COLO668 (cell line): ENCODE measurements at regions not wholly inside any gene's neighbourhood (a gene's known extent, or its start where the extent isn't known, plus 50 kb on each side); places are given as distances from the start of the nearest gene placed in this dataset.

Experiments used
- DNase-seq: peaks from one replicate; lab custom pipeline; 2025; ENCODE audit not compliant: unreplicated experiment; lab: John Stamatoyannopoulos, UW

- DNase-seq, result no peak
These were observed 55.7 kb upstream of the SLC7A11 start for GRCh38 chr4:138297743-138298405.

GRCh38 chr4:138292321-138292720, 50.2 kb upstream of the SLC7A11 start:
- DNase-seq, result no peak
